Esophagus squamous epithelium (tissue), 4 donors: ENCODE measurements at regions not wholly inside any gene's neighbourhood (a gene's known extent, or its start where the extent isn't known, plus 50 kb on each side); places are given as distances from the start of the nearest gene placed in this dataset.

ENCODE experiments used
- CTCF ChIP-seq, 6 experiments: fragments of 450-650 bp in 4 of 6; fragments of 200-600 bp in 2 of 6; sonication (generic) in 2 of 6; IDR thresholded peaks; one replicate each; pipeline ENCODE4 v1.5.1; 2016 to 2019; ENCODE audit warnings: antibody characterized with exemption in 6 of 6, mild to moderate bottlenecking in 4 of 6, moderate library complexity in 4 of 6
- POLR2A ChIP-seq, 4 donors: fragments of 450-650 bp; IDR thresholded peaks; one replicate each; pipeline ENCODE4 v1.6.1; 2017; ENCODE audit warnings: antibody characterized with exemption in 4 of 4, mild to moderate bottlenecking in 4 of 4, moderate library complexity in 3 of 4

- no peak for TF ChIP-seq CTCF (IDR thresholded peaks at IDR 0.05)
- no peak for TF ChIP-seq POLR2A (IDR thresholded peaks at IDR 0.05)
Observed at GRCh38 chr17:6348891-6349290, 86.0 kb downstream of the AIPL1 start.
